ENCODE measurements at regions not wholly inside any gene's neighbourhood (a gene's known extent, or its start where the extent isn't known, plus 50 kb on each side); places are given as distances from the start of the nearest gene placed in this dataset.

GRCh38 chr5:56607551-56607950 is 207.8 kb upstream of the MAP3K1 start:
- no peak for TF ChIP-seq CTCF (IDR thresholded peaks at IDR 0.05)
- no peak for TF ChIP-seq ZFX (IDR thresholded peaks at IDR 0.05; ENCODE audit: borderline replicate concordance)
